RWPE2 (cell line): ENCODE measurements at regions not wholly inside any gene's neighbourhood (a gene's known extent, or its start where the extent isn't known, plus 50 kb on each side); places are given as distances from the start of the nearest gene placed in this dataset.

Experiments
- ATAC-seq: fragments of 200-7000 bp; cut with Tn5 transposase; 3 replicates; pipeline ENCODE4 v1.9.1; 2021; ENCODE audit warnings: low read depth
- DNase-seq: peaks from one replicate; pipeline ENCODE4 v3.0.0-alpha.2; 2020; ENCODE audit warnings: low spot score
- H3K27ac ChIP-seq: fragments of 450-650 bp; 2 replicates; pipeline ENCODE4 v1.5.1; 2017; ENCODE audit warnings: mild to moderate bottlenecking; ENCODE audit not compliant: poor library complexity, severe bottlenecking
- H3K27me3 ChIP-seq: fragments of 250-450 bp; sonication (Bioruptor Pico); 2 replicates; pipeline ENCODE4 v1.5.1; 2021; ENCODE audit warnings: mild to moderate bottlenecking, moderate library complexity; ENCODE audit not compliant: insufficient read depth, poor library complexity, severe bottlenecking
- H3K36me3 ChIP-seq: fragments of 250-450 bp; sonication (Bioruptor Pico); 2 replicates; pipeline ENCODE4 v1.5.1; 2020; ENCODE audit warnings: low read depth, mild to moderate bottlenecking, moderate library complexity
- H3K4me1 ChIP-seq: fragments of 250-450 bp; sonication (Bioruptor Pico); 2 replicates; pipeline ENCODE4 v1.5.1; 2021; ENCODE audit warnings: mild to moderate bottlenecking, moderate library complexity; ENCODE audit not compliant: insufficient read depth, poor library complexity, severe bottlenecking
- H3K4me3 ChIP-seq: fragments of 250-450 bp; sonication (Bioruptor Pico); 2 replicates; pipeline ENCODE4 v1.5.1; 2021; ENCODE audit warnings: mild to moderate bottlenecking, moderate library complexity; ENCODE audit not compliant: severe bottlenecking
- H3K9me3 ChIP-seq: fragments of 250-450 bp; sonication (Bioruptor Pico); 2 replicates; pipeline ENCODE4 v1.5.1; 2021; ENCODE audit warnings: mild to moderate bottlenecking, moderate library complexity; ENCODE audit not compliant: severe bottlenecking
- TF ChIP-seq, protein P1 (sequence below): fragments of 450-650 bp; IDR thresholded peaks from one replicate; pipeline ENCODE4 v1.5.1; 2017; ENCODE audit warnings: mild to moderate bottlenecking, moderate library complexity; ENCODE audit not compliant: poor library complexity, severe bottlenecking

DNA sequence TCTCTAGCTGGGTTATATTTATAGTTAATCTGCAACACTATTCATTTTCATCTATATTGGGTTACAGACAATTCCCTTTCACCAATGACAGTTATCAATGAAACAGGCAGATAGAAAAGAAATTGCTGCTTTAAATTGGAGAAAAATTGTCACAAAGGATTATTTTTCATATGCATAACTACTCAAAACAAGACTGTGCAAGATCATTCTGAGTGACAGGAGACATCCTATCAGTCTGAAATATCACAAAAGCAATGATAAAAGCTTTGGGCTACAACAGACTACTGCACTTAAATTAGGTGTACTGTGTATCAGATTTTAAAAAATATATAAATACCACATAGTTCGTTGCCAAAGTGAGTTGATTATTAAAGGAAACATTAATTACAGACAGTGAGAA lies 722.6 kb downstream of the ARAP2 start:
- no peak overlapping the region for H3K4me3 ChIP-seq
- no peak overlapping the region for H3K27ac ChIP-seq
- TF ChIP-seq, protein P1, sequence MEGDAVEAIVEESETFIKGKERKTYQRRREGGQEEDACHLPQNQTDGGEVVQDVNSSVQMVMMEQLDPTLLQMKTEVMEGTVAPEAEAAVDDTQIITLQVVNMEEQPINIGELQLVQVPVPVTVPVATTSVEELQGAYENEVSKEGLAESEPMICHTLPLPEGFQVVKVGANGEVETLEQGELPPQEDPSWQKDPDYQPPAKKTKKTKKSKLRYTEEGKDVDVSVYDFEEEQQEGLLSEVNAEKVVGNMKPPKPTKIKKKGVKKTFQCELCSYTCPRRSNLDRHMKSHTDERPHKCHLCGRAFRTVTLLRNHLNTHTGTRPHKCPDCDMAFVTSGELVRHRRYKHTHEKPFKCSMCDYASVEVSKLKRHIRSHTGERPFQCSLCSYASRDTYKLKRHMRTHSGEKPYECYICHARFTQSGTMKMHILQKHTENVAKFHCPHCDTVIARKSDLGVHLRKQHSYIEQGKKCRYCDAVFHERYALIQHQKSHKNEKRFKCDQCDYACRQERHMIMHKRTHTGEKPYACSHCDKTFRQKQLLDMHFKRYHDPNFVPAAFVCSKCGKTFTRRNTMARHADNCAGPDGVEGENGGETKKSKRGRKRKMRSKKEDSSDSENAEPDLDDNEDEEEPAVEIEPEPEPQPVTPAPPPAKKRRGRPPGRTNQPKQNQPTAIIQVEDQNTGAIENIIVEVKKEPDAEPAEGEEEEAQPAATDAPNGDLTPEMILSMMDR = no peak
- no peaks in the 10 kb centered on the region for H3K36me3 ChIP-seq
- ATAC-seq = no peak
- H3K27me3 ChIP-seq = no peaks in the 10 kb centered on the region
- H3K4me1 ChIP-seq = peaks cover 8% of the 10 kb centered on the region
- no peaks in the 10 kb centered on the region for H3K9me3 ChIP-seq
- no peak for DNase-seq

DNA sequence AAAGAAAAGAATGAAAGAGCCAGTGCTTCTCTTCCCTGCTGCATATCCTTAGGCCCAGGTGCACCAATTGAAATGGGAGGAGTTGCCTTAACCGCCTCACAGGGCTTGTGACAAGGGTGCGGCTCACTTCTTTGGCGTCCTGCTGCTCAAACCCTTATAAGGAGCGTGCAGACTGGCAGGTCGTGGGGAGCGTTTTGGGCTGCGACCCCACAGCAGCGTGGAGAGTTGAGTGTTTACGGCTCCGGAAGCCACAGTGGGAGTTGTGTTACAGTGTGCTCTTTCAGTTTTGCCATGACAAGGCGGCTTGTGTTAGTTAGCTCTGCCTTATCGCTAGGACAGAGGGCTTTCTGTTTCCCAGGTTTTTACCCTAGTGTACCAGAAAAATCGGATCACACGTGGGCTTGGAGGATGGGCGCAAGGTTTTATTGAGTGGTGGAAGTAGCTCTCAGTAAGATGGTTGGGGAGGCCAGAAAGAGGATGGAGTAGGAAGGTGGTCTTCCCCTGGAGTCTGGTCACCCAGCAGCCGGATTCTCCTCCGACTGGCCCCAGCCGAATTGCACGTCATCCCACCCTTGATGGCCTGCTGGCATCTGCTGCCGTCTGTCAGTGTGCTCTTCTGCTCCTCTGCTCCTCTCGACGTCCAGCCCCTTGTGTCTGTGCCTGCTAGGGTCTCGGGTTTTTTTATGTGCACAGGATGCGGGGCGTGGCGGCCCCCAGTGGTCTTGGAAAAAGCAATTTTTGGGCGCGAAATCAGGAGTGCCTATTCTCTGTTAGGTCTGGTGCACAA lies 718.9 kb downstream of the ARAP2 start:
- H3K27me3 ChIP-seq = no peaks in the 10 kb centered on the region
- DNase-seq (no peak), ATAC-seq (no peak)
- H3K4me1 ChIP-seq = peaks cover 3% of the 10 kb centered on the region
- H3K4me3 ChIP-seq = no peak overlapping the region
- H3K27ac ChIP-seq = no peak overlapping the region
- TF ChIP-seq, protein P1 = no peak
- H3K9me3 ChIP-seq = no peaks in the 10 kb centered on the region
- H3K36me3 ChIP-seq = no peaks in the 10 kb centered on the region

DNA sequence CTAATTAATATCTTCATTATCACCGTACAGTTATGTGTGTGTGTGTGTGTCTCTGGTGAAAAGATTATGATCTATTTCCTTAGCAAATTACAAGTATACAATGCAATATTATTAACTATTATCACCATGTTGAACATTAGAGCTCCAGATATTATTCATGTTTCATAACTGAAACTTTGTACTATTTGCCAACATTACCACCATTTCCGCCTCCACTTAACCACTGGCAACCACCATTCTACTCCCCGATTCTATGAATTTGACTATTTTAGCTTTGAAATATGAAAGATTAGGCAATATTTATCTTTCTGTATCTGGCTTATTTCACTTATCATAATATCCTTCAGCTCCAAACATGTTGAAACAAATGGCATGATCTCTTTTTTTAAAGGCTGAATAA lies 717.9 kb downstream of the ARAP2 start:
- no peaks in the 10 kb centered on the region for H3K27me3 ChIP-seq
- no peaks in the 10 kb centered on the region for H3K36me3 ChIP-seq
- H3K4me1 ChIP-seq = no peaks in the 10 kb centered on the region
- ATAC-seq (no peak), DNase-seq (no peak)
- no peak overlapping the region for H3K27ac ChIP-seq
- no peaks in the 10 kb centered on the region for H3K9me3 ChIP-seq
- TF ChIP-seq, protein P1 = no peak
- no peak overlapping the region for H3K4me3 ChIP-seq

DNA sequence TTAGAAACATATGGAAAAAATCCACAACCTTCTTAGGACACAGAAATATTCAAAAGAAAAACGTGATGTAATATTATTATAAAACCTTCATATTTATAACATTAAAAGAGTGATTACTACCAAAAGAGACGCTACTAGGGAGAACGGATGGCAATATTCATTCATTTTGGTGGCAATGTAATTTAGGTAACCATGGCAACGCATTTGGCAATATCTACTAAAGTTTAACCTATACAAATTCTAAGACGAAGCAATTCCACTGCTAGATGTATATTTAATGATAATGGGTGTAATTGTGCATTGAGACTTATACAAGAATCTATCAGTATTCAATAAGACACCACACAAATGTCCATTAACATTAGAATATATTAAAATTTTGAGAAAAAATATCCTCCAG lies 709.4 kb downstream of the ARAP2 start:
- Histone ChIP-seq H3K27ac (no peak overlapping the region), H3K9me3 (no peaks in the 10 kb centered on the region), H3K27me3 (no peaks in the 10 kb centered on the region), H3K4me1 (no peaks in the 10 kb centered on the region), H3K36me3 (no peaks in the 10 kb centered on the region), H3K4me3 (no peak overlapping the region)
- TF ChIP-seq, protein P1 = no peak
- ATAC-seq (no peak), DNase-seq (no peak)

DNA sequence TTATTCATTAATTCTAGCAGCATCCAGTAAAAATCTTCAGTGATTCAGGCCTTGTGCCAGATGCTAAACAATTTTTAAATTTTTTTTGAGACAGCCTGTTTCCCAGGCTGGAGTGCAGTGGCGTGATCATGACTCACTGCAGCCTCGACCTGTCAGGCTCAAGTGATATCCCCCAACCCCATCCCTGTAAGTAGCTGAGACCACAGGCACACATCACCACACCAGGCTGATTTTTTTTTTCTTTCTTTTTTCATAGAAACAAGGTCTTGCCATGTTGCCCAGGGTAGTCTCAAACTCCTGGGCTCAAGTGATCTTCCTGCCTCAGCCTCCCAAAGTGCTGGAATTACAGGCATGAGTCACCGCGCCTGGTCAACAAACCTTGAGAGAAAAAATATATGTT lies 705.5 kb downstream of the ARAP2 start:
- ATAC-seq = no peak
- no peak for DNase-seq
- no peak overlapping the region for H3K4me3 ChIP-seq

More for the DNA sequence above, 705.5 kb downstream of the ARAP2 start:
- no peaks in the 10 kb centered on the region for H3K9me3 ChIP-seq
- TF ChIP-seq, protein P1 = no peak
- no peaks in the 10 kb centered on the region for H3K36me3 ChIP-seq
- H3K27me3 ChIP-seq = no peaks in the 10 kb centered on the region
- no peak overlapping the region for H3K27ac ChIP-seq
- no peaks in the 10 kb centered on the region for H3K4me1 ChIP-seq
